ENCODE measurements at regions not wholly inside any gene's neighbourhood (a gene's known extent, or its start where the extent isn't known, plus 50 kb on each side); places are given as distances from the start of the nearest gene placed in this dataset.

DNA sequence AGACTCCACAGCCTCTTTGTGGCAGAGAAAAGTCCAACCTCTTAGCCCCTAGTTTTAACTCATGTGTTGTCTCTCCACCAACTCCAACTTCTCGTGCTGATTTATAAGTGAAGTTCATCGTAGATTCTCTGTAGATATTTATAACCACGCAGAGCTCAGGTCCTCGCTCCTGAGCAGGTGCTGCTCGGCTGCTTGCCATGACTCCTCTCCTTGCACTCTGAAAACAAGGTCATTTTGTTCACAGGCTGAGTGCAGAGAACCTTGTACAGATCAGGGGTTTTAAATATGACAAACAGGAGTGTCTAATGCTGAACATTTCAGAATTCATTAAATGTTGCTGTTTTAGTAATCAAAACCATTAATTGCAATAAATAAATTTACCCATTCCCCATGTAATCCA, 330.8 kb upstream of the GYPC start:
- TF ChIP-seq, protein P1, sequence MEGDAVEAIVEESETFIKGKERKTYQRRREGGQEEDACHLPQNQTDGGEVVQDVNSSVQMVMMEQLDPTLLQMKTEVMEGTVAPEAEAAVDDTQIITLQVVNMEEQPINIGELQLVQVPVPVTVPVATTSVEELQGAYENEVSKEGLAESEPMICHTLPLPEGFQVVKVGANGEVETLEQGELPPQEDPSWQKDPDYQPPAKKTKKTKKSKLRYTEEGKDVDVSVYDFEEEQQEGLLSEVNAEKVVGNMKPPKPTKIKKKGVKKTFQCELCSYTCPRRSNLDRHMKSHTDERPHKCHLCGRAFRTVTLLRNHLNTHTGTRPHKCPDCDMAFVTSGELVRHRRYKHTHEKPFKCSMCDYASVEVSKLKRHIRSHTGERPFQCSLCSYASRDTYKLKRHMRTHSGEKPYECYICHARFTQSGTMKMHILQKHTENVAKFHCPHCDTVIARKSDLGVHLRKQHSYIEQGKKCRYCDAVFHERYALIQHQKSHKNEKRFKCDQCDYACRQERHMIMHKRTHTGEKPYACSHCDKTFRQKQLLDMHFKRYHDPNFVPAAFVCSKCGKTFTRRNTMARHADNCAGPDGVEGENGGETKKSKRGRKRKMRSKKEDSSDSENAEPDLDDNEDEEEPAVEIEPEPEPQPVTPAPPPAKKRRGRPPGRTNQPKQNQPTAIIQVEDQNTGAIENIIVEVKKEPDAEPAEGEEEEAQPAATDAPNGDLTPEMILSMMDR (IDR thresholded peaks at IDR 0.05), result no peak
- TF ChIP-seq ZFX (IDR thresholded peaks at IDR 0.05; ENCODE audit: borderline replicate concordance), result no peak

All from 22Rv1 (cell line).